BJ (cell line): ENCODE measurements at regions not wholly inside any gene's neighbourhood (a gene's known extent, or its start where the extent isn't known, plus 50 kb on each side); places are given as distances from the start of the nearest gene placed in this dataset.

Experiments used
- CTCF ChIA-PET: fragments of 350-600 bp; formaldehyde crosslinking; extraction: SDS; loops from one replicate; lab custom pipeline; 2021; ENCODE audit warnings: antibody characterized with exemption, inconsistent platforms; lab: Yijun Ruan, JAX
- POLR2A ChIA-PET: fragments of 300-600 bp; sonication (Branson Sonifier 250); formaldehyde crosslinking; extraction: SDS; loops from one replicate; lab custom pipeline; 2021; ENCODE audit warnings: antibody characterized with exemption; lab: Charles Lee
- DNase-seq: peaks from one replicate; pipeline ENCODE4 v3.0.0-alpha.2; 2011; ENCODE audit warnings: low read depth
- H3K27me3 ChIP-seq: 2 replicates; pipeline ENCODE4 v1.6.0; 2011; ENCODE audit warnings: low read length; ENCODE audit not compliant: control insufficient read depth, insufficient read depth
- H3K36me3 ChIP-seq: 2 replicates; pipeline ENCODE4 v1.5.1; 2011; ENCODE audit warnings: low read length; ENCODE audit not compliant: control insufficient read depth, insufficient read depth
- H3K4me3 ChIP-seq: 2 replicates; pipeline ENCODE4 v1.5.1; 2011; ENCODE audit warnings: low read depth, mild to moderate bottlenecking, control low read depth, low read length
- TF ChIP-seq, protein P1 (sequence below): IDR thresholded peaks from 2 replicates; pipeline ENCODE4 v1.5.1; 2011; ENCODE audit warnings: low read depth, mild to moderate bottlenecking, control low read depth, inconsistent platforms, low read length, moderate library complexity; ENCODE audit not compliant: insufficient read depth

DNA sequence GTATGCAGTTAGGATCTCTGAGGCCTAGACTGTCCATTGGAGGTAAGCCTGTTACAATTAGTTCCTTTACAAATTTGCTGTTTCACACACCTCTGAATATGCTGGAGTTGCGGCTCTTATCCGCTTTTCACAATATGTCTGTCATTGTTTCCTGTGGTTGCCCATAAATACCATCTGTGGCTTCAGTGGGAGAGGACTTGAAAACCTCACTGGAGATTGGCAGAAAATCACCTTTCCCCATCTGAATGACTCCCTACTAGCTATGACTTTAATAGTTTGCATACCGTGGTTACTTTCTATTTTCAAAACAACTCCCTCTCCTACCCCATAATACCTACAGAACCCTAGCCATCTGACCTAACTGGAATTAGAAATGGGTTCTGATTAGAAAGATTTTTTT is 454.3 kb downstream of the PCDH17 start:
- no peak for DNase-seq
- TF ChIP-seq, protein P1, sequence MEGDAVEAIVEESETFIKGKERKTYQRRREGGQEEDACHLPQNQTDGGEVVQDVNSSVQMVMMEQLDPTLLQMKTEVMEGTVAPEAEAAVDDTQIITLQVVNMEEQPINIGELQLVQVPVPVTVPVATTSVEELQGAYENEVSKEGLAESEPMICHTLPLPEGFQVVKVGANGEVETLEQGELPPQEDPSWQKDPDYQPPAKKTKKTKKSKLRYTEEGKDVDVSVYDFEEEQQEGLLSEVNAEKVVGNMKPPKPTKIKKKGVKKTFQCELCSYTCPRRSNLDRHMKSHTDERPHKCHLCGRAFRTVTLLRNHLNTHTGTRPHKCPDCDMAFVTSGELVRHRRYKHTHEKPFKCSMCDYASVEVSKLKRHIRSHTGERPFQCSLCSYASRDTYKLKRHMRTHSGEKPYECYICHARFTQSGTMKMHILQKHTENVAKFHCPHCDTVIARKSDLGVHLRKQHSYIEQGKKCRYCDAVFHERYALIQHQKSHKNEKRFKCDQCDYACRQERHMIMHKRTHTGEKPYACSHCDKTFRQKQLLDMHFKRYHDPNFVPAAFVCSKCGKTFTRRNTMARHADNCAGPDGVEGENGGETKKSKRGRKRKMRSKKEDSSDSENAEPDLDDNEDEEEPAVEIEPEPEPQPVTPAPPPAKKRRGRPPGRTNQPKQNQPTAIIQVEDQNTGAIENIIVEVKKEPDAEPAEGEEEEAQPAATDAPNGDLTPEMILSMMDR = no peak
- H3K27me3 ChIP-seq = no peaks in the 10 kb centered on the region
- H3K4me3 ChIP-seq = no peak overlapping the region
- no peaks in the 10 kb centered on the region for H3K36me3 ChIP-seq
- CTCF ChIA-PET = no interaction called here
- POLR2A ChIA-PET = no interaction called here

- POLR2A ChIA-PET = no interaction called here
- TF ChIP-seq, protein P1 = no peak
- CTCF ChIA-PET = no interaction called here
- Histone ChIP-seq H3K36me3 (no peaks in the 10 kb centered on the region), H3K27me3 (no peaks in the 10 kb centered on the region), H3K4me3 (no peak overlapping the region)
- DNase-seq = no peak
Observed at GRCh38 chr13:58087566-58087965, 456.0 kb downstream of the PCDH17 start.

- no peaks in the 10 kb centered on the region for H3K36me3 ChIP-seq
- ChIA-PET CTCF (no interaction called here), POLR2A (no interaction called here)
- no peaks in the 10 kb centered on the region for H3K27me3 ChIP-seq
- no peak for DNase-seq
- no peak overlapping the region for H3K4me3 ChIP-seq
- TF ChIP-seq, protein P1 = no peak
Observed at GRCh38 chr13:58093394-58093793, 461.9 kb downstream of the PCDH17 start.

- POLR2A ChIA-PET = no interaction called here
- Histone ChIP-seq H3K4me3 (no peak overlapping the region), H3K36me3 (no peaks in the 10 kb centered on the region), H3K27me3 (no peaks in the 10 kb centered on the region)
- no peak for DNase-seq
- CTCF ChIA-PET = interaction anchor here (1.0 kb wide), 1 partner anchor 9 kb away, joined by 3 read pairs; no protein-coding TSS in a partner anchor
- TF ChIP-seq, protein P1 = no peak
Observed at GRCh38 chr13:58097831-58098230, 466.3 kb downstream of the PCDH17 start.

- Histone ChIP-seq H3K27me3 (no peaks in the 10 kb centered on the region), H3K36me3 (no peaks in the 10 kb centered on the region), H3K4me3 (no peak overlapping the region)
- CTCF ChIA-PET = interaction anchor here (0.9 kb wide), 1 partner anchor 32 kb away, joined by 4 read pairs; no protein-coding TSS in a partner anchor
- TF ChIP-seq, protein P1 = no peak
- POLR2A ChIA-PET = no interaction called here
- DNase-seq = no peak
Observed at GRCh38 chr13:58119351-58119750, 487.8 kb downstream of the PCDH17 start.
